ENCODE measurements at regions not wholly inside any gene's neighbourhood (a gene's known extent, or its start where the extent isn't known, plus 50 kb on each side); places are given as distances from the start of the nearest gene placed in this dataset.
"Not testable (repeated sequence)": the region's sequence is repeated elsewhere in the genome, so short reads cannot be mapped to it uniquely, and the experiment has no call there.

- DNase-seq, result not testable (repeated sequence)
Observed at GRCh38 chr1:60640033-60640551, 442.3 kb upstream of the NFIA start.

- no peak for DNase-seq
Observed at GRCh38 chr1:60639287-60639686, 443.1 kb upstream of the NFIA start.

- DNase-seq, result peak; percentile 66
Observed at GRCh38 chr1:60637651-60638050, 444.7 kb upstream of the NFIA start.

GRCh38 chr1:60636946-60637345 lies 445.4 kb upstream of the NFIA start:
- no peak for DNase-seq

DNA sequence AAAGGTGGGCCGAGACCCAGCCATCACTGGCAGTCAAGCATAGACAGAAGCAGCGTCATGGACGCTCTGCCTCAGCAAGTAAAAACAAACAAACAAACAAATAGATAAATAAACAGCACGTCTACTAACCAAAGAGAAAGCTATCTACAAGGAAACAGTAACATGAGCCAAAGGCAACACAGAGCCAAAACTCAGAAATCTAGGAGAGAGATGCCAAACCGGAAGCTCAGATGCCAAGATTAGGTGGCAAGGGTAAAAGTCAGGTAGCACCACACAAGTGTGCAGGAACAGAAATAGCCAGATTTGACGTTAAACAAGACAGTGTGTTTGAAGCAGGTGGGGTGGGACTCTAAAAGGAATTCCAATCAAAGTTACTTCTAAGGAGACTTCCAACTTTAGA lies 448.3 kb upstream of the NFIA start:
- DNase-seq, result no peak

- peak; percentile 19 for DNase-seq
Observed at GRCh38 chr1:60622486-60622885, 459.9 kb upstream of the NFIA start.

- DNase-seq, result peak; percentile 96
Observed at GRCh38 chr1:60621368-60621851, 461.0 kb upstream of the NFIA start.

DNA sequence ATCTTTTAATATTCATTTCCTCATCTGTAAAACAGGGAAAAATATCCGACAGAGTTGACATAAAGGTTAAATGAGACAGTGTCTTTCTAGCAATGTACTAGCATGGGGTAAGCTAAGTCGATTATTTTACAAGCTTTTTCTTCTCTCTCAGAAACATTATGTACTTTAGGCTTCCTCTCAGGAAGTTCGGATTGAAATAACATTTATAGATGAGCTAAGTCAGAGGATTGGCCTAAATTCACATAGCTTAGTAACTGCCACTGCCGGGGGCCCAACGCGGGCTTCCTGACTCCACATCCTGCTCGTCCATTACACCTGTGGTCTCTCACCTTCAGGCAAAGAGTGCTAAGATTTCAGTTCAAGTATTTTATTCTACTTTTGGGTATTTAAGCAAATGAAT lies 462.3 kb upstream of the NFIA start:
- DNase-seq, result no peak

DNA sequence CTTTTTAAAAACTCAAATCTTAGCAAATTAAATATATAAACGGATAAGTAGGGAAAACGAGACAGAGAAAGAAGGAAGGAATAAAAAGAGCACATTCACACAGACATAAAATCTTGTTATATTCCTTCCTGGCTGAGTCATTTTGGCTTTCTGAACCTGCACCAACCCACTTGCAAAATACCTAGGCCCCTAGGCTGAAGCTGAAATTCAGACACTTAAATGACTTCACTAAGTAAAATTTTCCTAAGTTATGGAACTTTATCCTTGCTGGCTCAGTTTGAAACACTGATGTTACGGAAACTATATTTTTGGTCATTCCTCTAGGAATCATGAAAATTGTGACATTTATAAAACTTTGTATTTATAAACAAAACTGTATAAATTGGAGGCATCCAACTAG lies 462.8 kb upstream of the NFIA start:
- DNase-seq, result no peak

- DNase-seq, result no peak
Observed at GRCh38 chr1:60615666-60616065, 466.7 kb upstream of the NFIA start.

DNA sequence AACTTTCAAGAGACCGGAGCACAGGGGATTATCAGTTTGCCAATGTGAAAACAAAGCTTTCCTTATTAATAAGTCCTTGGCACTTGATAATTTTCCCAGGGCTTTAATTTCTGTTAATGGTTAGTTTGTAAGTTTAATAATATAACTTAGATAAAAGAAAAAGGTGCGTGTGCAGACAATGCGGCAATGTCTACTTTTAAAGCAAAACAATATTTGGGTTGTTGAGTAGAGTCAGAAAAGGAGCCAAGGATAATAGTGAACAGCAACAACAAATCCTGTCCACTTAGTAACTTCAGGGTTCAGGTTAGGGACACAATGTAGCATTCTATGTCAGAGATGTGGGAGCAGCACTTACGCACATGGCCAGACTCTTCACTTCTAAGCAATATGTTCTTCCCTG lies 469.6 kb upstream of the NFIA start:
- no peak for DNase-seq

- DNase-seq, result not testable (repeated sequence)
Observed at GRCh38 chr1:60606921-60607320, 475.4 kb upstream of the NFIA start.

DNA sequence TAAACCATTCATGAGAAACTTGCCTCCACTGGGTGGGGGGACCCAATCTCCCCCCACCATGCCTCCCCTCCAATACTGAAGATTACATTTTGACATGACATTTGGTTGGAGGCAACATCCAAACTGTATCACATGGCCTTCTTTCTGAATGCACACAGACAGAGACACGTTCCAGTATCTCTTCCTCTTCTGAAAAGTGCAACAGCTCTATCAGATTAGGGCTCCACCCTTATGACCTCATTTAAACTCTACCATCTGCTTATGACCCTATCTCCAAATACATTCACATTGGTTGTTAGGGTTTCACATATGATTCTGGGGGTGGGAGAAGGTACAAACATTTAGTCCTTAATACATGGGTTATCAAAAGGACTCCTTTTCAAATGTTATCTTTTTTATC lies 481.8 kb upstream of the NFIA start:
- DNase-seq, result no peak

DNA sequence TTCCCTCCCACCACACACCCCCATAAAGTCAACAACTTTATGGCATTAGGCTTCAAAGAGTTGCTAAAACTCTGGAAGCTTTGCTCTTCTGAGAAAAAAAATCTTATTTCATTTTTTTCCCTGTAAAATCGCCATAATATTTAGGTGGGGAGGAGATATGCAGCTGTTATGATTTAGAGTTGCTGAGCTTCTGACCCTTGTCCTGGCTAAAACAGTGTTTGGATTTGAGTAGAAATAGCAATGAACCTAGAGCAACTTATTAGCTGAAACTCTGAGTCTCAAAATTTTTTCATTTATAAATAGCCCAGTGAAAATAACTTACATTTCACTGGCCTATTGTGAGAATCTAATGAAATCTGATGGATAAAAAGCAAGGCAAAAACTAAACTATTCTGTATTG lies 482.8 kb upstream of the NFIA start:
- DNase-seq, result no peak

GRCh38 chr1:60598041-60598910 lies 484.1 kb upstream of the NFIA start:
- DNase-seq, result no peak

- DNase-seq, result no peak
Observed at GRCh38 chr1:60596791-60597750, 485.3 kb upstream of the NFIA start.

DNA sequence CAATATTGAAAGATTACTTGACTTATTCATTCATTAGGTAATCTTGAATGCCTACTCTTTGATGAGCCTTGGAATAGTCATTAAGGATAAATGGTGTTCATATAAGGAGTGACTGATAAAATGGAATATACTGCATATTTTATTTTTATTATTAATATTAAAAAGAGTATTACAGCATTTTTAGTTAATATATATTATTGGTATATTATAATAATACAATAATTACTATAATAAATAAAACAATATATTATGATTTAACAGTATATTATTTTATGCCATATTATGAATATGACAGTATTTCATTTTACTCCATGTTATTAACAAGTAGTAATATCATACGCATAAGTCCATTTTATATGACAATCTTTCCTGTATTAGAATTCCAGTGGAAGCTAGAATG lies 490.8 kb upstream of the NFIA start:
- no peak for DNase-seq

DNA sequence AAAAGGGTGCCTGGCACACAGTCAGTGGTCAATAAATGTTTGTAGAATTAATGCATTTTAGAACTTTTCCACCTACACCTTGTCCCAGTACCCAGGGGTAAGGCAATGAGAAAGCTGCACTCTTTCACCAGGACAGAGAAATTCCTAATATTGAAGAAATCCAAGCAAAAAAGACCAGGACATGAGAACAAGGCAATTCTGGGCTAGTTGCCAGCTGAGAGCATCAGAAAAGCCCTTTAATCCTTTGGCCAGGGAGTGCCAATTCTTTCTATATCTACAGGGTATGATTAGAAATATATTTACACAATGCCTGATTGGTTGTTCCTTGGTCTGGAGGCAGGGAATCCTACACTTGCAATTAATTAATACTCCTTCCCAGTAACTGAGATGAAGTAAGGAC lies 492.4 kb upstream of the NFIA start:
- DNase-seq, result peak; percentile 9

- DNase-seq, result no peak
Observed at GRCh38 chr1:60589046-60589748, 493.2 kb upstream of the NFIA start.

DNA sequence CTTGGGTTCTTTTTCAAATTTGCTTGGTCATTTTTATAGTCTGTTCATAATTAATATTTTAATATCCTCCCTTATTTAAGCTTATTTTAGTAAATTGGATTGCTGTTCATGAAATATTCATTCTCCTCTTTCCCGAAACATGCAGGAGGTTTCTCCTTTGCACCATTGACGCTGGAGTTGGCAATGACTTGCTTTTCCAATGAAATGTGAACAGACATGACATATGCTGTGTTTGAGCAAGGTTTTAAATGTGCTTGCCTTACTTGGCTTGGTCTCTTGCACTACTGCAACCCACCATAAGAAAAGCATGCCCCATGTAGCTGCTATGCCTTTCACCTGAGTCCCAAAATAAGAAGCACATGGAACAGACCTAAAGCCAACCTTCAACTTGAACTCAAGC lies 498.0 kb upstream of the NFIA start:
- DNase-seq, result no peak

DNA sequence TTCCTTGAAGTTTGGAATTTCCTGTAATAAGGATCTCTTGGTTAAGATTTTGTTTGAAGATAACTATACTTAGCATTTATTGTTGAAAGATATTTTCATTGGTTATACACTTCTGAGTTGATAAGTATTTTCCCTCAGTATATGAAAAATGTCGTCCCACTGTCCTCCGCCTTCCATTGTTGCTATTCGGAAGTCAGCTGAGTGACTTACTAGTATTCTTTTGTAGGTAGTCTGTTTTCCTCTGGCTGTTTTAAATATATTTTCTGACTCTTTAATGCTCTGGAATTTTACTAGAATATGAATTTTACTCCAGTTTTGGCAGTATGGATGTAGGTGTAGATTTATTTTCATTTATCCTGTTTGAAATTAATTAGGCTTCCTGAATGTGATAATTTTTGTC lies 498.7 kb upstream of the NFIA start:
- DNase-seq, result peak; percentile 12

DNA sequence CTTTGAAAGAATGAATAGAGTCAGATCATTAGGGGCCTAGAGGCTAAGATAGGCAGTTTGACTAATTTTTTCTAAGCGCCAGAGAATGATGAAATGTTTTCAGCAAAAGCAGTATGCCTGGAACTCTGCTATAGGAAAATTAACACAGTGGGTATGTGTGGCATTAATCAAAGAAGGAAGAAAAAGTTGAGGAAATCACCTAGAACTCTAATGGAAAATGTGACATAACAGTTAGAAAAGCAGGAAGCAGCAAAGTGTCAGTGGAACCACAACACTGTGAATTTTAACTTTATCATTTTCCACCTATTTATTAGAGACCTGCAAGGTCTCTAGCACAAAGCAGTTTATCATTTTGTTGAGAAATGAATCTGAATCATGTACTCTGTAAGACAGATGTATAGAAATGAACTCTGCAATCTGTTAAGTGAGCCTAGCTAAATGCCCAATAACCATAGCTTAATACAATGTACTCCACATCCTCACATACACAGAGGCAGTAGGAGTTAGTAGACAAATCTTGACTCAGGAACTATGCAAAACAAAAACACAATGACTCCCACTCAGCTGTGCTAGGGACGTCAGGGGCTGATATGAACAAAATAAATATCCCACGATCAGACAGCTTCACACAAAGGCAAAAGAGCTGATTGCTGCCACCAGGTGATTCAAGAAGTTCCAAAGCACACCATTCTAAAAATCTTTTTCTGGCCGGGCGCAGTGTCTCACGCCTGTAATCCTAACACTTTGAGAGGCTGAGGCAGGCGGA lies 500.7 kb upstream of the NFIA start:
- no peak for DNase-seq

Data from NCI-H69 (cell line).